ENCODE measurements at regions not wholly inside any gene's neighbourhood (a gene's known extent, or its start where the extent isn't known, plus 50 kb on each side); places are given as distances from the start of the nearest gene placed in this dataset.

DNA sequence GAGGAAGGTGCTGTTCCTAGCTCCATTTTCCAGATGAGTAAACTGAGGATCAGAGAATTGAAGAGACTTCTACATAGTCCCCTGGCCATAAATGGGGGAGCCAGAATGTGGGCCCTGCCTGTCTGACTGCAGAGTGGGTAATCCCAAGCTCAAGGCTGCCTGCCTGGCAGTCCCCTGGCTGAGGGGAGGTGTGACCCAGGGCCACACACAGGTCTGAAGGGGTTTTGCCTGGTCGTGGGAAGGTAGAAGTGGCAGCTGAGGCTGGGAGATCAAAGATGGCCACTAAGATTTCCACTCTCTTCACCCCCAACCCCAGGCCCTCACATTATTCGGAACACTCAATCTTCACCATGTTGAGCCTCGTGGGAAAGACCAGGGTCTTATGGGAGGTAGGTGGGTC is 176.3 kb downstream of the MACROH2A1 start:
- TF ChIP-seq EZH2 (IDR thresholded peaks at IDR 0.05; ENCODE audit: low read length) = no peak
- TF ChIP-seq, protein P1, sequence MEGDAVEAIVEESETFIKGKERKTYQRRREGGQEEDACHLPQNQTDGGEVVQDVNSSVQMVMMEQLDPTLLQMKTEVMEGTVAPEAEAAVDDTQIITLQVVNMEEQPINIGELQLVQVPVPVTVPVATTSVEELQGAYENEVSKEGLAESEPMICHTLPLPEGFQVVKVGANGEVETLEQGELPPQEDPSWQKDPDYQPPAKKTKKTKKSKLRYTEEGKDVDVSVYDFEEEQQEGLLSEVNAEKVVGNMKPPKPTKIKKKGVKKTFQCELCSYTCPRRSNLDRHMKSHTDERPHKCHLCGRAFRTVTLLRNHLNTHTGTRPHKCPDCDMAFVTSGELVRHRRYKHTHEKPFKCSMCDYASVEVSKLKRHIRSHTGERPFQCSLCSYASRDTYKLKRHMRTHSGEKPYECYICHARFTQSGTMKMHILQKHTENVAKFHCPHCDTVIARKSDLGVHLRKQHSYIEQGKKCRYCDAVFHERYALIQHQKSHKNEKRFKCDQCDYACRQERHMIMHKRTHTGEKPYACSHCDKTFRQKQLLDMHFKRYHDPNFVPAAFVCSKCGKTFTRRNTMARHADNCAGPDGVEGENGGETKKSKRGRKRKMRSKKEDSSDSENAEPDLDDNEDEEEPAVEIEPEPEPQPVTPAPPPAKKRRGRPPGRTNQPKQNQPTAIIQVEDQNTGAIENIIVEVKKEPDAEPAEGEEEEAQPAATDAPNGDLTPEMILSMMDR (optimal IDR thresholded peaks at IDR 0.05 in 1 of 3, IDR thresholded peaks at IDR 0.05 in 1 of 3, conservative IDR thresholded peaks at IDR 0.05 in 1 of 3; ENCODE audit: extremely low read depth in 1 of 3, insufficient read depth in 2 of 3, low read length in 3 of 3) = no peak
